Muscle layer of duodenum (tissue), 2 donors: ENCODE measurements at regions not wholly inside any gene's neighbourhood (a gene's known extent, or its start where the extent isn't known, plus 50 kb on each side); places are given as distances from the start of the nearest gene placed in this dataset.
"Not testable (repeated sequence)": the region's sequence is repeated elsewhere in the genome, so short reads cannot be mapped to it uniquely, and the experiment has no call there.

Experiments used
- H3K27ac ChIP-seq: one replicate; pipeline ENCODE4 v1.7.0; 2013; ENCODE audit warnings: mild to moderate bottlenecking, low read length
- H3K27me3 ChIP-seq: one replicate; pipeline ENCODE4 v1.7.0; 2013; ENCODE audit warnings: low read depth, mild to moderate bottlenecking, control low read depth, low read length
- H3K36me3 ChIP-seq, 2 donors: one replicate each; pipeline ENCODE4 v1.7.0; 2013; ENCODE audit warnings: low read length in 2 of 2, control low read depth in 1 of 2, mild to moderate bottlenecking in 1 of 2; ENCODE audit not compliant: insufficient read depth in 2 of 2, control insufficient read depth in 1 of 2
- H3K4me1 ChIP-seq, 2 donors: one replicate each; pipeline ENCODE4 v1.7.0; 2013; ENCODE audit warnings: low read length in 2 of 2, mild to moderate bottlenecking in 2 of 2, control low read depth in 1 of 2, moderate library complexity in 1 of 2; ENCODE audit not compliant: insufficient read depth in 2 of 2, control insufficient read depth in 1 of 2
- H3K4me3 ChIP-seq, 2 donors: one replicate each; pipeline ENCODE4 v1.7.0; 2013; ENCODE audit warnings: low read length in 2 of 2, low read depth in 1 of 2, mild to moderate bottlenecking in 1 of 2
- H3K9me3 ChIP-seq, 2 donors: one replicate each; pipeline ENCODE4 v1.7.0; 2013; ENCODE audit warnings: low read length in 2 of 2, control low read depth in 1 of 2, mild to moderate bottlenecking in 1 of 2; ENCODE audit not compliant: control insufficient read depth in 1 of 2
- donor health status: healthy.

GRCh38 chr3:110869736-110870135 lies 201.9 kb upstream of the NECTIN3 start:
- Histone ChIP-seq H3K27ac (no peak overlapping the region), H3K36me3 (no peaks in the 10 kb centered on the region), H3K27me3 (no peaks in the 10 kb centered on the region)

GRCh38 chr3:110871869-110872268 lies 199.7 kb upstream of the NECTIN3 start:
- no peak overlapping the region for H3K27ac ChIP-seq
- H3K4me1 ChIP-seq = no peaks in the 10 kb centered on the region
- H3K27me3 ChIP-seq = no peaks in the 10 kb centered on the region
- H3K4me3 ChIP-seq = no peak overlapping the region
- H3K36me3 ChIP-seq = no peaks in the 10 kb centered on the region
- H3K9me3 ChIP-seq = no peaks in the 10 kb centered on the region

More at GRCh38 chr3:110869736-110870135, 201.9 kb upstream of the NECTIN3 start:
- Histone ChIP-seq H3K9me3 (no peaks in the 10 kb centered on the region), H3K4me3 (no peak overlapping the region), H3K4me1 (no peaks in the 10 kb centered on the region)

- Histone ChIP-seq H3K27me3 (no peaks in the 10 kb centered on the region), H3K27ac (no peak overlapping the region), H3K36me3 (no peaks in the 10 kb centered on the region), H3K9me3 (no peaks in the 10 kb centered on the region), H3K4me1 (no peaks in the 10 kb centered on the region), H3K4me3 (no peak overlapping the region)
Observed at GRCh38 chr3:110878692-110879091, 192.9 kb upstream of the NECTIN3 start.

- no peak overlapping the region for H3K4me3 ChIP-seq
- H3K4me1 ChIP-seq = no peaks in the 10 kb centered on the region
- no peaks in the 10 kb centered on the region for H3K36me3 ChIP-seq
- H3K27ac ChIP-seq = no peak overlapping the region
- H3K9me3 ChIP-seq = no peaks in the 10 kb centered on the region
- no peaks in the 10 kb centered on the region for H3K27me3 ChIP-seq
Observed at GRCh38 chr3:110881069-110881468, 190.5 kb upstream of the NECTIN3 start.

- Histone ChIP-seq H3K27me3 (no peaks in the 10 kb centered on the region), H3K27ac (no peak overlapping the region), H3K9me3 (no peaks in the 10 kb centered on the region), H3K4me3 (no peak overlapping the region), H3K4me1 (no peaks in the 10 kb centered on the region), H3K36me3 (no peaks in the 10 kb centered on the region)
Observed at GRCh38 chr3:110886222-110886893, 185.3 kb upstream of the NECTIN3 start.

- Histone ChIP-seq H3K9me3 (no peaks in the 10 kb centered on the region), H3K27ac (no peak overlapping the region), H3K4me3 (no peak overlapping the region), H3K4me1 (no peaks in the 10 kb centered on the region), H3K27me3 (no peaks in the 10 kb centered on the region), H3K36me3 (no peaks in the 10 kb centered on the region)
Observed at GRCh38 chr3:110887176-110887575, 184.4 kb upstream of the NECTIN3 start.

- not testable (repeated sequence) for H3K4me1 ChIP-seq, H3K27ac ChIP-seq, H3K36me3 ChIP-seq, H3K9me3 ChIP-seq, H3K4me3 ChIP-seq, H3K27me3 ChIP-seq
Observed at GRCh38 chr3:110888625-110889375, 182.8 kb upstream of the NECTIN3 start.

GRCh38 chr3:110889376-110889699 lies 182.3 kb upstream of the NECTIN3 start:
- not testable (repeated sequence) for H3K27me3 ChIP-seq, H3K4me3 ChIP-seq, H3K9me3 ChIP-seq, H3K36me3 ChIP-seq, H3K27ac ChIP-seq, H3K4me1 ChIP-seq

GRCh38 chr3:110894574-110894973 lies 177.0 kb upstream of the NECTIN3 start:
- no peaks in the 10 kb centered on the region for H3K4me1 ChIP-seq
- H3K4me3 ChIP-seq = no peak overlapping the region
- no peaks in the 10 kb centered on the region for H3K36me3 ChIP-seq
- no peaks in the 10 kb centered on the region for H3K9me3 ChIP-seq
- no peaks in the 10 kb centered on the region for H3K27me3 ChIP-seq
- no peak overlapping the region for H3K27ac ChIP-seq

- Histone ChIP-seq H3K36me3 (no peaks in the 10 kb centered on the region), H3K27me3 (no peaks in the 10 kb centered on the region), H3K9me3 (no peaks in the 10 kb centered on the region), H3K4me1 (no peaks in the 10 kb centered on the region), H3K27ac (no peak overlapping the region), H3K4me3 (no peak overlapping the region)
Observed at GRCh38 chr3:110895054-110895453, 176.6 kb upstream of the NECTIN3 start.

GRCh38 chr3:110897046-110897445 lies 174.6 kb upstream of the NECTIN3 start:
- H3K36me3 ChIP-seq = no peaks in the 10 kb centered on the region
- H3K27ac ChIP-seq = no peak overlapping the region
- no peaks in the 10 kb centered on the region for H3K27me3 ChIP-seq
- no peaks in the 10 kb centered on the region for H3K9me3 ChIP-seq
- no peaks in the 10 kb centered on the region for H3K4me1 ChIP-seq
- H3K4me3 ChIP-seq = no peak overlapping the region

GRCh38 chr3:110900576-110900975 lies 171.0 kb upstream of the NECTIN3 start:
- no peak overlapping the region for H3K4me3 ChIP-seq
- no peaks in the 10 kb centered on the region for H3K27me3 ChIP-seq
- H3K36me3 ChIP-seq = no peaks in the 10 kb centered on the region
- H3K9me3 ChIP-seq = no peaks in the 10 kb centered on the region
- no peaks in the 10 kb centered on the region for H3K4me1 ChIP-seq
- no peak overlapping the region for H3K27ac ChIP-seq
